Loucy (cell line): ENCODE measurements at regions not wholly inside any gene's neighbourhood (a gene's known extent, or its start where the extent isn't known, plus 50 kb on each side); places are given as distances from the start of the nearest gene placed in this dataset.

Source experiments
- H2AFZ ChIP-seq: fragments of 200-600 bp; sonication (generic); 2 replicates; pipeline ENCODE4 v1.6.0; 2016; ENCODE audit warnings: antibody characterized with exemption, mild to moderate bottlenecking, low read length, moderate library complexity
- H3F3A ChIP-seq: fragments of 200-600 bp; 2 replicates; pipeline ENCODE4 v1.6.0; 2016; ENCODE audit warnings: antibody characterized with exemption, low read depth, mild to moderate bottlenecking
- H3K27me3 ChIP-seq: fragments of 200-600 bp; sonication (generic); 2 replicates; pipeline ENCODE4 v1.6.1; 2014; ENCODE audit warnings: low read length, mild to moderate bottlenecking; ENCODE audit not compliant: insufficient read depth, poor library complexity, severe bottlenecking
- H3K36me3 ChIP-seq: fragments of 200-600 bp; sonication (generic); 2 replicates; pipeline ENCODE4 v1.6.1; 2016; ENCODE audit warnings: low read length; ENCODE audit not compliant: insufficient read depth
- H3K4me1 ChIP-seq: fragments of 200-600 bp; sonication (generic); 2 replicates; pipeline ENCODE4 v1.5.1; 2014; ENCODE audit warnings: low read length, mild to moderate bottlenecking; ENCODE audit not compliant: insufficient read depth, poor library complexity, severe bottlenecking
- H3K4me2 ChIP-seq: fragments of 200-600 bp; sonication (generic); 2 replicates; pipeline ENCODE4 v1.6.0; 2014; ENCODE audit warnings: antibody characterized with exemption, low read length, low read depth, mild to moderate bottlenecking; ENCODE audit not compliant: poor library complexity, severe bottlenecking
- H3K4me3 ChIP-seq: fragments of 200-600 bp; sonication (generic); 2 replicates; pipeline ENCODE4 v1.5.1; 2014; ENCODE audit warnings: low read length, mild to moderate bottlenecking, mixed read lengths; ENCODE audit not compliant: poor library complexity, severe bottlenecking
- H3K79me2 ChIP-seq: fragments of 200-600 bp; sonication (generic); 2 replicates; pipeline ENCODE4 v1.6.1; 2014; ENCODE audit warnings: low read length; ENCODE audit not compliant: insufficient read depth
- H3K9ac ChIP-seq: fragments of 200-600 bp; sonication (generic); 2 replicates; pipeline ENCODE4 v1.6.0; 2014; ENCODE audit warnings: mild to moderate bottlenecking, low read depth, low read length, moderate library complexity; ENCODE audit not compliant: poor library complexity, severe bottlenecking
- H3K9me2 ChIP-seq: fragments of 200-600 bp; sonication (generic); replicated peaks from 2 replicates; pipeline ENCODE4 v1.6.1; 2016; ENCODE audit warnings: low read depth, low read length, mixed read lengths
- H3K9me3 ChIP-seq: fragments of 200-600 bp; sonication (generic); 2 replicates; pipeline ENCODE4 v1.6.1; 2014; ENCODE audit warnings: mild to moderate bottlenecking, antibody characterized with exemption, low read length, low read depth; ENCODE audit not compliant: insufficient read depth
- H4K20me1 ChIP-seq: fragments of 200-600 bp; sonication (generic); 2 replicates; pipeline ENCODE4 v1.6.0; 2014; ENCODE audit warnings: antibody characterized with exemption, low read length, mild to moderate bottlenecking; ENCODE audit not compliant: insufficient read depth, poor library complexity, severe bottlenecking
- CTCF ChIP-seq: fragments of 200-600 bp; sonication (generic); conservative IDR thresholded peaks from 2 replicates; pipeline ENCODE4 v1.5.1; 2014; ENCODE audit warnings: mild to moderate bottlenecking, antibody characterized with exemption, low read length
- EZH2phosphoT487 ChIP-seq: fragments of 200-600 bp; IDR thresholded peaks from 2 replicates; pipeline ENCODE4 v1.6.1; 2018; ENCODE audit warnings: antibody characterized with exemption, mild to moderate bottlenecking, moderate library complexity, borderline replicate concordance

GRCh38 chr15:75763137-75763611 is 50.5 kb upstream of the CSPG4 start:
- peaks cover 8% of the 10 kb centered on the region for H3K4me1 ChIP-seq
- no peak overlapping the region for H3K4me3 ChIP-seq
- H2AFZ ChIP-seq, result no peak overlapping the region
- peaks cover 9% of the 10 kb centered on the region for H3K79me2 ChIP-seq
- H3K9ac ChIP-seq, result no peak overlapping the region
- no peaks in the 10 kb centered on the region for H3K9me2 ChIP-seq
- H3K9me3 ChIP-seq, result no peaks in the 10 kb centered on the region
- H4K20me1 ChIP-seq, result no peaks in the 10 kb centered on the region
- no peaks in the 10 kb centered on the region for H3K27me3 ChIP-seq
- no peaks in the 10 kb centered on the region for H3F3A ChIP-seq
- H3K4me2 ChIP-seq, result no peak overlapping the region
- no peaks in the 10 kb centered on the region for H3K36me3 ChIP-seq
- TF ChIP-seq CTCF (no peak), EZH2phosphoT487 (no peak)
